Stimulated activated naive CD8-positive, alpha-beta T cell treated with anti-CD3 and anti-CD28 coated beads, Interleukin-15, Interleukin-2, amounts not matched to agents 100 U/mL and 50 U/mL, for 24 hours (primary cell): ENCODE measurements at regions not wholly inside any gene's neighbourhood (a gene's known extent, or its start where the extent isn't known, plus 50 kb on each side); places are given as distances from the start of the nearest gene placed in this dataset.
"Not testable (repeated sequence)": the region's sequence is repeated elsewhere in the genome, so short reads cannot be mapped to it uniquely, and the experiment has no call there.

Experiments
- ATAC-seq: fragments of 150-1000 bp; cut with Tn5 transposase; one replicate; pipeline ENCODE4 v1.10.0; 2021
- DNase-seq: peaks from one replicate; pipeline ENCODE4 v3.0.0; 2021

GRCh38 chr3:148494451-148494850, 203.3 kb upstream of the AGTR1 start:
- ATAC-seq: no peak
- DNase-seq: no peak

GRCh38 chr3:148500881-148501280, 196.8 kb upstream of the AGTR1 start:
- DNase-seq: no peak
- no peak for ATAC-seq

- no peak for ATAC-seq
These were observed 187.6 kb upstream of the AGTR1 start for GRCh38 chr3:148510116-148510515.

GRCh38 chr3:148510561-148510960, 187.1 kb upstream of the AGTR1 start:
- no peak for DNase-seq
- no peak for ATAC-seq

More at GRCh38 chr3:148510116-148510515, 187.6 kb upstream of the AGTR1 start:
- DNase-seq: no peak

- DNase-seq (no peak), ATAC-seq (no peak)
These were observed 185.1 kb upstream of the AGTR1 start for GRCh38 chr3:148512648-148513047.

- DNase-seq: no peak
- ATAC-seq: no peak
These were observed 184.6 kb upstream of the AGTR1 start for GRCh38 chr3:148513096-148513543.

GRCh38 chr3:148518520-148518919, 179.2 kb upstream of the AGTR1 start:
- DNase-seq (no peak), ATAC-seq (no peak)

GRCh38 chr3:148525621-148526020, 172.1 kb upstream of the AGTR1 start:
- not testable (repeated sequence) for ATAC-seq, DNase-seq

GRCh38 chr3:148528024-148528423, 169.7 kb upstream of the AGTR1 start:
- ATAC-seq (no peak), DNase-seq (no peak)

GRCh38 chr3:148531836-148532235, 165.9 kb upstream of the AGTR1 start:
- ATAC-seq (no peak), DNase-seq (no peak)

- DNase-seq (no peak), ATAC-seq (no peak)
These were observed 165.4 kb upstream of the AGTR1 start for GRCh38 chr3:148532326-148532725.

- no peak for ATAC-seq
- no peak for DNase-seq
These were observed 164.9 kb upstream of the AGTR1 start for GRCh38 chr3:148532774-148533173.

GRCh38 chr3:148534089-148534988, 163.4 kb upstream of the AGTR1 start:
- DNase-seq (no peak), ATAC-seq (no peak)

GRCh38 chr3:148535001-148535400, 162.7 kb upstream of the AGTR1 start:
- DNase-seq: no peak
- no peak for ATAC-seq

- DNase-seq (no peak), ATAC-seq (no peak)
These were observed 157.4 kb upstream of the AGTR1 start for GRCh38 chr3:148540266-148540665.

- DNase-seq (no peak), ATAC-seq (no peak)
These were observed 156.9 kb upstream of the AGTR1 start for GRCh38 chr3:148540851-148541250.

GRCh38 chr3:148546959-148547358, 150.7 kb upstream of the AGTR1 start:
- DNase-seq (no peak), ATAC-seq (no peak)

- no peak for DNase-seq
- ATAC-seq: no peak
These were observed 145.9 kb upstream of the AGTR1 start for GRCh38 chr3:148551767-148552260.

- DNase-seq (no peak), ATAC-seq (no peak)
These were observed 143.3 kb upstream of the AGTR1 start for GRCh38 chr3:148554367-148554766.

GRCh38 chr3:148556664-148557063, 141.0 kb upstream of the AGTR1 start:
- ATAC-seq (no peak), DNase-seq (no peak)

- DNase-seq: not testable (repeated sequence)
These were observed 120.1 kb upstream of the AGTR1 start for GRCh38 chr3:148577579-148577978.

GRCh38 chr3:148582126-148582525, 115.6 kb upstream of the AGTR1 start:
- ATAC-seq (no peak), DNase-seq (no peak)

More at GRCh38 chr3:148577579-148577978, 120.1 kb upstream of the AGTR1 start:
- not testable (repeated sequence) for ATAC-seq

GRCh38 chr3:148583793-148584192, 113.9 kb upstream of the AGTR1 start:
- no peak for DNase-seq
- ATAC-seq: no peak

- DNase-seq (no peak), ATAC-seq (no peak)
These were observed 113.3 kb upstream of the AGTR1 start for GRCh38 chr3:148584438-148584837.
